GM23248 (cell line): ENCODE measurements at regions not wholly inside any gene's neighbourhood (a gene's known extent, or its start where the extent isn't known, plus 50 kb on each side); places are given as distances from the start of the nearest gene placed in this dataset.

ENCODE experiments used
- DNase-seq: peaks from one replicate; pipeline ENCODE4 v3.0.0-alpha.2; 2015
- H2AFZ ChIP-seq: fragments of 200-600 bp; sonication (generic); 2 replicates; pipeline ENCODE4 v1.6.1; 2016; ENCODE audit warnings: antibody characterized with exemption
- H3F3A ChIP-seq: fragments of 200-600 bp; sonication (generic); 2 replicates; pipeline ENCODE4 v1.6.1; 2016; ENCODE audit warnings: mild to moderate bottlenecking, antibody characterized with exemption, mixed run types; ENCODE audit not compliant: insufficient read depth
- H3K27ac ChIP-seq: fragments of 200-600 bp; sonication (generic); 2 replicates; pipeline ENCODE4 v1.5.1; 2016; ENCODE audit warnings: mild to moderate bottlenecking
- H3K27me3 ChIP-seq: fragments of 200-600 bp; sonication (generic); replicated peaks from 2 replicates; pipeline ENCODE4 v1.6.1; 2016; ENCODE audit warnings: mild to moderate bottlenecking; ENCODE audit not compliant: insufficient read depth
- H3K36me3 ChIP-seq: fragments of 200-600 bp; sonication (generic); 2 replicates; pipeline ENCODE4 v1.6.1; 2016; ENCODE audit warnings: low read depth, mild to moderate bottlenecking
- H3K4me1 ChIP-seq: fragments of 200-600 bp; sonication (generic); 2 replicates; pipeline ENCODE4 v1.6.1; 2016; ENCODE audit warnings: mild to moderate bottlenecking; ENCODE audit not compliant: insufficient read depth
- H3K4me2 ChIP-seq: fragments of 200-600 bp; sonication (generic); one replicate; pipeline ENCODE4 v1.6.1; 2016; ENCODE audit warnings: mild to moderate bottlenecking; ENCODE audit not compliant: unreplicated experiment
- H3K4me3 ChIP-seq: fragments of 200-600 bp; sonication (generic); 2 replicates; pipeline ENCODE4 v1.5.1; 2016; ENCODE audit warnings: mild to moderate bottlenecking
- H3K79me2 ChIP-seq: fragments of 200-600 bp; sonication (generic); 2 replicates; pipeline ENCODE4 v1.6.1; 2016; ENCODE audit warnings: mild to moderate bottlenecking; ENCODE audit not compliant: insufficient read depth
- H3K9ac ChIP-seq: fragments of 200-600 bp; sonication (generic); 2 replicates; pipeline ENCODE4 v1.6.1; 2016; ENCODE audit warnings: mild to moderate bottlenecking
- H3K9me2 ChIP-seq: fragments of 200-600 bp; sonication (generic); 2 replicates; pipeline ENCODE4 v1.6.1; 2016; ENCODE audit warnings: mixed run types, mild to moderate bottlenecking, moderate library complexity; ENCODE audit not compliant: insufficient read depth
- H3K9me3 ChIP-seq: fragments of 200-600 bp; sonication (generic); one replicate; pipeline ENCODE4 v1.6.1; 2017; ENCODE audit warnings: low read depth
- H4K20me1 ChIP-seq: fragments of 200-600 bp; sonication (generic); 2 replicates; pipeline ENCODE4 v1.6.0; 2016; ENCODE audit not compliant: insufficient read depth
- EZH2 ChIP-seq: fragments of 200-600 bp; sonication (generic); IDR thresholded peaks from 2 replicates; pipeline ENCODE4 v1.6.1; 2018; ENCODE audit warnings: antibody characterized with exemption, mild to moderate bottlenecking; ENCODE audit not compliant: insufficient read depth, poor library complexity, severe bottlenecking
- EZH2phosphoT487 ChIP-seq: fragments of 200-600 bp; sonication (generic); IDR thresholded peaks from 2 replicates; pipeline ENCODE4 v1.6.1; 2018; ENCODE audit warnings: antibody characterized with exemption, moderate library complexity, mild to moderate bottlenecking, low read depth; ENCODE audit not compliant: insufficient read depth
- WGBS, 2 experiments: methylation state at CpG; one replicate each; pipeline ENCODE4 v1.1.6; 2015 to 2017; ENCODE audit warnings: low lambda C conversion rate in 2 of 2, low coverage in 1 of 2; ENCODE audit errors: missing lambda C conversion rate in 2 of 2; 5-methylcytosine and 5-hydroxymethylcytosine counted together
- in situ Hi-C: fragments of 300-500 bp; cut with MboI; formaldehyde crosslinking; loops from 2 replicates; pipeline ENCODE4 v1.15.0; 2020

GRCh38 chr10:26355241-26355640 lies 82.9 kb upstream of the APBB1IP start:
- no peak for DNase-seq
- Histone ChIP-seq H3K27me3 (peaks cover 6% of the 10 kb centered on the region; the same call in 1 of the 2 replicates), H3K4me1 (no peaks in the 10 kb centered on the region), H2AFZ (no peak overlapping the region), H3K27ac (no peak overlapping the region), H3F3A (no peaks in the 10 kb centered on the region), H3K9me3 (no peaks in the 10 kb centered on the region), H4K20me1 (no peaks in the 10 kb centered on the region), H3K4me3 (no peak overlapping the region), H3K9me2 (no peaks in the 10 kb centered on the region), H3K4me2 (no peak overlapping the region), H3K79me2 (no peaks in the 10 kb centered on the region), H3K36me3 (no peaks in the 10 kb centered on the region), H3K9ac (no peak overlapping the region)
- in situ Hi-C loops, result no loop called here
- no peak for TF ChIP-seq EZH2
- no peak for TF ChIP-seq EZH2phosphoT487
- WGBS, 2 experiments, result 56 to 62% methylated on average over 6 of the region's 6 CpGs

GRCh38 chr10:26357203-26357602 lies 80.9 kb upstream of the APBB1IP start:
- WGBS, 2 experiments, result 32 to 33% methylated on average over 1 of the region's 1 CpG
- no peak for DNase-seq
- no peak overlapping the region for H3K4me3 ChIP-seq
- H3K9me2 ChIP-seq, result no peaks in the 10 kb centered on the region
- no peaks in the 10 kb centered on the region for H4K20me1 ChIP-seq
- no peaks in the 10 kb centered on the region for H3K9me3 ChIP-seq
- peaks cover 6% of the 10 kb centered on the region; the same call in 1 of the 2 replicates for H3K27me3 ChIP-seq
- no peak overlapping the region for H3K9ac ChIP-seq
- H2AFZ ChIP-seq, result no peak overlapping the region
- no peak overlapping the region for H3K27ac ChIP-seq
- in situ Hi-C loops, result no loop called here
- H3K4me2 ChIP-seq, result no peak overlapping the region
- H3K36me3 ChIP-seq, result no peaks in the 10 kb centered on the region
- TF ChIP-seq EZH2, result no peak
- no peaks in the 10 kb centered on the region for H3F3A ChIP-seq
- no peaks in the 10 kb centered on the region for H3K4me1 ChIP-seq
- no peaks in the 10 kb centered on the region for H3K79me2 ChIP-seq

GRCh38 chr10:26358071-26358470 lies 80.1 kb upstream of the APBB1IP start:
- Histone ChIP-seq H3K36me3 (no peaks in the 10 kb centered on the region), H2AFZ (no peak overlapping the region)

GRCh38 chr10:26359670-26360069 lies 78.5 kb upstream of the APBB1IP start:
- in situ Hi-C loops, result no loop called here
- Histone ChIP-seq H3F3A (no peaks in the 10 kb centered on the region), H3K79me2 (no peaks in the 10 kb centered on the region), H4K20me1 (no peaks in the 10 kb centered on the region), H3K9me2 (no peaks in the 10 kb centered on the region), H3K9ac (no peak overlapping the region), H2AFZ (no peak overlapping the region), H3K27me3 (no peaks in the 10 kb centered on the region), H3K4me2 (no peak overlapping the region), H3K9me3 (no peaks in the 10 kb centered on the region), H3K4me1 (no peaks in the 10 kb centered on the region), H3K36me3 (no peaks in the 10 kb centered on the region), H3K4me3 (no peak overlapping the region), H3K27ac (no peak overlapping the region)
- no peak for DNase-seq
- TF ChIP-seq EZH2phosphoT487 (no peak), EZH2 (no peak)
- 10 to 21% methylated on average over 1 of the region's 1 CpG for WGBS, 2 experiments

More at GRCh38 chr10:26358071-26358470, 80.1 kb upstream of the APBB1IP start:
- Histone ChIP-seq H3K9me3 (no peaks in the 10 kb centered on the region), H3K27me3 (0 out of 2 replicates have a peak, but pooled peaks cover 6% of the 10 kb centered on the region), H3F3A (no peaks in the 10 kb centered on the region), H3K9me2 (no peaks in the 10 kb centered on the region), H3K4me3 (no peak overlapping the region), H3K4me1 (no peaks in the 10 kb centered on the region), H3K4me2 (no peak overlapping the region), H3K79me2 (no peaks in the 10 kb centered on the region), H4K20me1 (no peaks in the 10 kb centered on the region), H3K27ac (no peak overlapping the region), H3K9ac (no peak overlapping the region)
- no peak for TF ChIP-seq EZH2
- TF ChIP-seq EZH2phosphoT487, result no peak
- no peak for DNase-seq
- in situ Hi-C loops, result no loop called here
- 32 to 36% methylated on average over 2 of the region's 2 CpGs for WGBS, 2 experiments

GRCh38 chr10:26361351-26361750 lies 76.8 kb upstream of the APBB1IP start:
- TF ChIP-seq EZH2phosphoT487 (no peak), EZH2 (no peak)
- in situ Hi-C loops, result no loop called here
- H4K20me1 ChIP-seq, result no peaks in the 10 kb centered on the region
- no peaks in the 10 kb centered on the region for H3K9me2 ChIP-seq
- WGBS, 2 experiments, result 38 to 42% methylated on average over 3 of the region's 3 CpGs
- H3K27me3 ChIP-seq, result no peaks in the 10 kb centered on the region
- H3F3A ChIP-seq, result no peaks in the 10 kb centered on the region
- H3K9me3 ChIP-seq, result no peaks in the 10 kb centered on the region
- no peak overlapping the region for H3K4me3 ChIP-seq
- no peaks in the 10 kb centered on the region for H3K36me3 ChIP-seq
- H3K79me2 ChIP-seq, result no peaks in the 10 kb centered on the region
- no peak overlapping the region for H3K27ac ChIP-seq
- no peak overlapping the region for H3K9ac ChIP-seq
- no peak overlapping the region for H2AFZ ChIP-seq
- no peak overlapping the region for H3K4me2 ChIP-seq
- H3K4me1 ChIP-seq, result no peaks in the 10 kb centered on the region
- no peak for DNase-seq
